Type B pancreatic cell (in vitro differentiated cells): ENCODE measurements at regions not wholly inside any gene's neighbourhood (a gene's known extent, or its start where the extent isn't known, plus 50 kb on each side); places are given as distances from the start of the nearest gene placed in this dataset.

Experiments
- DNase-seq: peaks from one replicate; pipeline ENCODE4 v3.0.0; 2021; ENCODE audit warnings: mixed read lengths; ENCODE audit not compliant: unreplicated experiment; ENCODE audit errors: extremely low spot score
- H3K27ac Mint-ChIP-seq: 2 replicates; pipeline ENCODE4 v1.8.0; 2021; ENCODE audit warnings: mild to moderate bottlenecking, mixed read lengths
- H3K27me3 Mint-ChIP-seq: 2 replicates; pipeline ENCODE4 v1.8.0; 2021; ENCODE audit warnings: mixed read lengths
- H3K36me3 Mint-ChIP-seq: 2 replicates; pipeline ENCODE4 v1.8.0; 2021; ENCODE audit warnings: mixed read lengths
- H3K4me1 Mint-ChIP-seq: one replicate; pipeline ENCODE4 v1.8.0; 2021; ENCODE audit warnings: mixed read lengths; ENCODE audit not compliant: unreplicated experiment
- H3K4me3 Mint-ChIP-seq: 2 replicates; pipeline ENCODE4 v1.8.0; 2021; ENCODE audit warnings: mild to moderate bottlenecking, mixed read lengths
- H3K9me3 Mint-ChIP-seq: 2 replicates; pipeline ENCODE4 v1.8.0; 2021; ENCODE audit warnings: mixed read lengths
- TF ChIP-seq, protein P1 (sequence below): fragments of 200-600 bp; sonication (generic); conservative IDR thresholded peaks from 2 replicates; pipeline ENCODE4 v1.5.0; 2021; ENCODE audit warnings: antibody characterized with exemption, mild to moderate bottlenecking

DNA sequence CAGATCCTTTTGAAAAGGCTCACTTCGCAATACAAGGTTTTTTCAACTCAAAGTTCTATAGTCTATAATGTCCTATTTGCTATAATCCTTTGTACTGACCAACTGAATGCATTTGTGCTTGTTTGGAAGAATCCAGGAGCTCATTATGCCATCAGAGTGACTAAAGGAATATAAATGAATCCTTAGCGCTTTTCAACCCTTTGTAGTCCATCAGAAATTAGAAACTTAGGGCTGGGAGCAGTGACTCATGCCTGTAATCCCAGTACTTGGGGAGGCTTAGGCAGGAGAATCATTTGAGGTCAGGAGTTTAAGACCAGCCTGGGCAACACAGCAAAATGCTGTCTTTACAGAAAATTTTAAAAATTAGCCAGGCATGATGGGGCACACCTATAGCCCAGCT is 330.2 kb upstream of the CHAC2 start:
- Mint-ChIP-seq H3K27me3 (peaks cover 6% of the 10 kb centered on the region), H3K9me3 (no peaks in the 10 kb centered on the region), H3K27ac (no peak overlapping the region), H3K4me1 (no peaks in the 10 kb centered on the region), H3K4me3 (no peak overlapping the region), H3K36me3 (no peaks in the 10 kb centered on the region)
- DNase-seq: no peak
- TF ChIP-seq, protein P1, sequence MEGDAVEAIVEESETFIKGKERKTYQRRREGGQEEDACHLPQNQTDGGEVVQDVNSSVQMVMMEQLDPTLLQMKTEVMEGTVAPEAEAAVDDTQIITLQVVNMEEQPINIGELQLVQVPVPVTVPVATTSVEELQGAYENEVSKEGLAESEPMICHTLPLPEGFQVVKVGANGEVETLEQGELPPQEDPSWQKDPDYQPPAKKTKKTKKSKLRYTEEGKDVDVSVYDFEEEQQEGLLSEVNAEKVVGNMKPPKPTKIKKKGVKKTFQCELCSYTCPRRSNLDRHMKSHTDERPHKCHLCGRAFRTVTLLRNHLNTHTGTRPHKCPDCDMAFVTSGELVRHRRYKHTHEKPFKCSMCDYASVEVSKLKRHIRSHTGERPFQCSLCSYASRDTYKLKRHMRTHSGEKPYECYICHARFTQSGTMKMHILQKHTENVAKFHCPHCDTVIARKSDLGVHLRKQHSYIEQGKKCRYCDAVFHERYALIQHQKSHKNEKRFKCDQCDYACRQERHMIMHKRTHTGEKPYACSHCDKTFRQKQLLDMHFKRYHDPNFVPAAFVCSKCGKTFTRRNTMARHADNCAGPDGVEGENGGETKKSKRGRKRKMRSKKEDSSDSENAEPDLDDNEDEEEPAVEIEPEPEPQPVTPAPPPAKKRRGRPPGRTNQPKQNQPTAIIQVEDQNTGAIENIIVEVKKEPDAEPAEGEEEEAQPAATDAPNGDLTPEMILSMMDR: no peak

DNA sequence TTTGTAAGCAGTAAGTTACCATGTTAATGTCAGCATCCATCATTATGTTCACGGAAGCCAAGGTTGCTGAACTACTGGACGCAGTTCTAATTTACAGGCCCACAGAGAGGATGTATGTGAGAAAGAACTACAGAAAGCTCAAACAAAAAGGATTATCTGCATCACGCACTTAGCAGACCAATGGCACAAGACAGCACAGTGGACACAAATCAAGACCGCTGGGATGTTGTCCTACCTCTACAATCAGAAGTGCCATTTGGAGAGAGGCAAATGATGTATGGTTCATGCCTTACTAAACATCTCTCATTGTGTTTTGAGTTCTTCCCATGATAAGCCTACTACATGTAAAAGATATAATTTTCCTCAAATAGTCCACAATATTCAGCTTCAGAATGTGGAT is 330.7 kb upstream of the CHAC2 start:
- no peak overlapping the region for H3K4me3 Mint-ChIP-seq
- H3K27me3 Mint-ChIP-seq: peaks cover 6% of the 10 kb centered on the region
- no peaks in the 10 kb centered on the region for H3K36me3 Mint-ChIP-seq
- H3K4me1 Mint-ChIP-seq: no peaks in the 10 kb centered on the region
- no peak overlapping the region for H3K27ac Mint-ChIP-seq
- H3K9me3 Mint-ChIP-seq: no peaks in the 10 kb centered on the region
- no peak for DNase-seq
- TF ChIP-seq, protein P1: no peak

DNA sequence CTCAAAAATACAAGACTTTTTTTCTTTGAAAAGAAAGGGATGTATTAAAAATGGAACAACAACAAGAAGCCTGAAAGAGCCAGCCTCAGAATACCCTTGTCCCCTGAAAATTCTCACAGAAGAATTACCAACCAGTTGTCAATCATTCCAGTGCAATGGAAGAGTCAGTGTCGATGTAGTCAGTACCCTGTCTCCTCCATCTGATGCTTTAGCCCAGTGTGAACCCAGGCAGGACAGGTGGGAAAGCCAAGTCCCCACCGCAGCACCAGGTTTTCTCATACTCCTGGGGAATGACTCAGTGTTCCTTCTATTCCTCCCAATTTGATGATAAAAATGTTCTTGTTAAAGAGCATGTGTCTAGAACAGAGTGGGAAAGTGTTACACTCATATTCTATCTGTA is 332.0 kb upstream of the CHAC2 start:
- no peaks in the 10 kb centered on the region for H3K4me1 Mint-ChIP-seq
- H3K36me3 Mint-ChIP-seq: no peaks in the 10 kb centered on the region
- H3K9me3 Mint-ChIP-seq: no peaks in the 10 kb centered on the region
- peaks cover 6% of the 10 kb centered on the region for H3K27me3 Mint-ChIP-seq
- TF ChIP-seq, protein P1: no peak
- no peak overlapping the region for H3K4me3 Mint-ChIP-seq
- DNase-seq: no peak
- no peak overlapping the region for H3K27ac Mint-ChIP-seq

DNA sequence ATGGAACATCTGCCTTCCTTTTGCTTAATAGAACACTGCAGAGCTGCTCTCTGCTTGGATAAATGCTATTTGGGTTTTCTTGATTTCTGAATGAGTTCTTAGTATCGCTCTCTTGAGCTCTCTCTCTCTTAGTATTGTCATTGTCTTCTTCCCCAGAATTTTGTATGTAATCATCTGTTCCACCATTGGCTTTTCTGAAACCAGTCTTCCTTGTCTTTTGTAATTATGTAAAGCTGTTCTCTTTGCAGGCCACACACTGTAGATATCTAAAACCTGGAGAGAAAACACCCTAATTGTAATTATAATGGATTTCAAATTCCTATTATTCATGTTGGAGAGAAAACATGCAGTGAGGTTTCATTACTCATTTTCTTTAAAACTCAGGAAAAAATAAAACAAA is 333.1 kb upstream of the CHAC2 start:
- H3K4me1 Mint-ChIP-seq: no peaks in the 10 kb centered on the region
- H3K4me3 Mint-ChIP-seq: no peak overlapping the region
- H3K9me3 Mint-ChIP-seq: no peaks in the 10 kb centered on the region
- no peak overlapping the region for H3K27ac Mint-ChIP-seq
- H3K36me3 Mint-ChIP-seq: no peaks in the 10 kb centered on the region
- no peak for DNase-seq
- TF ChIP-seq, protein P1: no peak
- H3K27me3 Mint-ChIP-seq: peaks cover 6% of the 10 kb centered on the region

DNA sequence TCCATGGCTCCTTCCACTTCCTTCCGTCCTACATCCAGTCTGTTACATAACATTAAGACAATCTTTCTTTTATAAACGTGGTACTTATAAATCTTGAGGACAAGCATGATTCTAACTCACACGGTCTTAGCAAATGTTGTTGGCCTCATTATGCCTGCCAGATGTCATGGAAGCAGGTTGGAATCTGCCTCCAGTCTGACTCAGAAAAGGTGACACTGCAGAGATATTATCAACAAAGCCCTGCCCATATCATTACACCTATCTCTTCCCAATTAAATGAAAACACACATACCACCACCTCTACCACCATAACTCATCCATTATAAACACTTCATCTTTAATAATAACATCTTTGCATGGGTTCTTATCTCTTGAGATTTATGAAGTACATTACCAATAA is 334.7 kb upstream of the CHAC2 start:
- H3K4me3 Mint-ChIP-seq: no peak overlapping the region
- no peaks in the 10 kb centered on the region for H3K36me3 Mint-ChIP-seq
- peaks cover 6% of the 10 kb centered on the region for H3K27me3 Mint-ChIP-seq
- no peaks in the 10 kb centered on the region for H3K4me1 Mint-ChIP-seq
- TF ChIP-seq, protein P1: no peak
- H3K27ac Mint-ChIP-seq: no peak overlapping the region
- H3K9me3 Mint-ChIP-seq: no peaks in the 10 kb centered on the region
- no peak for DNase-seq

DNA sequence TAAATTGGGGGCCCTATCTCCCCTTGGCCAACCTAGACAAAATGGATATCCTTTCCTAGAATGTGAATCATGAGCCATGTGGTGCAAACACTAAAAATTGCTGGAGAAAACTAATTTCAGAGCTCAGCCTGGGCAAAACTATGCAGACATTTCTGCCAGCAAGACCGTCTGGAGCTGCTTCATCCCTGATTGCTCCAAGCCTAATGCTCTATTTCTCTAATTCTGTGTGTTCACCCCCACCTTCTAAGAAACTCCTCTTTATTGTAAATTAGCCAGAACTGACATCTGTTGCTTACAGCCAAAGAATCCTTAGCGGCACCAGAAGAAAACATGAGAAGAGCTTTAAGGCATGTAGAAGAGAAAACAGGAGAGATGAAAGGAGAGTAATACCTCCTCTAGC is 337.7 kb upstream of the CHAC2 start:
- no peak overlapping the region for H3K27ac Mint-ChIP-seq
- H3K4me3 Mint-ChIP-seq: no peak overlapping the region
- DNase-seq: no peak
- H3K36me3 Mint-ChIP-seq: no peaks in the 10 kb centered on the region
- H3K27me3 Mint-ChIP-seq: peaks cover 6% of the 10 kb centered on the region
- H3K4me1 Mint-ChIP-seq: no peaks in the 10 kb centered on the region
- TF ChIP-seq, protein P1: no peak
- no peaks in the 10 kb centered on the region for H3K9me3 Mint-ChIP-seq
